ENCODE measurements at regions not wholly inside any gene's neighbourhood (a gene's known extent, or its start where the extent isn't known, plus 50 kb on each side); places are given as distances from the start of the nearest gene placed in this dataset.

DNA sequence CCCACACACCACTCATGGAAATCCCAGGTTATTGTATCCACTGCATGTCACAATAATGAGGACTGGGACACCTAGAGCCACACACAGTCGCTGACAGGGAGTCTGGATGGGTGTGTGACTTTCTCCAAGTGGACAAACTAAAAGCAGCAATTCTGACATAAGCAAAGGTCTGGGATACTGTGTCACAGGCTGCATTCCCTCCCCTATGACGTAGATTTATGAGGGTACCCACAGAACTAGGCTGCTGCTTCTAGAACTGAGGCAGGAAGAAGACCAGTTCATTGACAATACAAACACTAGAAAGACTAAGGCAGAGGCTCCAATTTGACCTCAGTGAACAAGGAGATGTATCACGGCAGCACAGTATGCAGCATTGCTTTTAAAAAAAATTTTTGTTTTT is 63.6 kb upstream of the TBCA start:
- peaks cover 37 to 47% of the 10 kb centered on the region in 2 donors for H3K27me3 ChIP-seq (ENCODE audit: control insufficient read depth in 1 of 2, insufficient read depth in 2 of 2, low read length in 2 of 2)

GRCh38 chr5:77832938-77833337 is 56.8 kb upstream of the TBCA start:
- peaks cover 3 to 19% of the 10 kb centered on the region in 2 donors for H3K27me3 ChIP-seq (ENCODE audit: control insufficient read depth in 1 of 2, insufficient read depth in 2 of 2, low read length in 2 of 2)
- no peaks in the 10 kb centered on the region for H3K4me1 ChIP-seq (ENCODE audit: control insufficient read depth in 1 of 2, insufficient read depth in 2 of 2, low read length in 2 of 2)
- no peak overlapping the region for H3K27ac ChIP-seq (ENCODE audit: low read depth, low read length)
- H3K9me3 ChIP-seq (ENCODE audit: control insufficient read depth in 1 of 2, low read length in 2 of 2), result no peaks in the 10 kb centered on the region
- no peak overlapping the region for H3K9ac ChIP-seq (ENCODE audit: low read depth in 1 of 2, low read length in 2 of 2)
- no peaks in the 10 kb centered on the region for H3K36me3 ChIP-seq (ENCODE audit: control insufficient read depth in 1 of 2, insufficient read depth in 2 of 2, low read length in 2 of 2)
- no peak overlapping the region for H3K4me3 ChIP-seq (ENCODE audit: low read depth in 1 of 2, low read length in 2 of 2)

More for the DNA sequence above, 63.6 kb upstream of the TBCA start:
- H3K9me3 ChIP-seq (ENCODE audit: control insufficient read depth in 1 of 2, low read length in 2 of 2), result no peaks in the 10 kb centered on the region
- no peak overlapping the region for H3K4me3 ChIP-seq (ENCODE audit: low read depth in 1 of 2, low read length in 2 of 2)
- no peak overlapping the region for H3K27ac ChIP-seq (ENCODE audit: low read depth, low read length)
- H3K9ac ChIP-seq (ENCODE audit: low read depth in 1 of 2, low read length in 2 of 2), result no peak overlapping the region
- H3K4me1 ChIP-seq (ENCODE audit: control insufficient read depth in 1 of 2, insufficient read depth in 2 of 2, low read length in 2 of 2), result peaks cover 6% of the 10 kb centered on the region in 2 donors
- no peaks in the 10 kb centered on the region for H3K36me3 ChIP-seq (ENCODE audit: control insufficient read depth in 1 of 2, insufficient read depth in 2 of 2, low read length in 2 of 2)

DNA sequence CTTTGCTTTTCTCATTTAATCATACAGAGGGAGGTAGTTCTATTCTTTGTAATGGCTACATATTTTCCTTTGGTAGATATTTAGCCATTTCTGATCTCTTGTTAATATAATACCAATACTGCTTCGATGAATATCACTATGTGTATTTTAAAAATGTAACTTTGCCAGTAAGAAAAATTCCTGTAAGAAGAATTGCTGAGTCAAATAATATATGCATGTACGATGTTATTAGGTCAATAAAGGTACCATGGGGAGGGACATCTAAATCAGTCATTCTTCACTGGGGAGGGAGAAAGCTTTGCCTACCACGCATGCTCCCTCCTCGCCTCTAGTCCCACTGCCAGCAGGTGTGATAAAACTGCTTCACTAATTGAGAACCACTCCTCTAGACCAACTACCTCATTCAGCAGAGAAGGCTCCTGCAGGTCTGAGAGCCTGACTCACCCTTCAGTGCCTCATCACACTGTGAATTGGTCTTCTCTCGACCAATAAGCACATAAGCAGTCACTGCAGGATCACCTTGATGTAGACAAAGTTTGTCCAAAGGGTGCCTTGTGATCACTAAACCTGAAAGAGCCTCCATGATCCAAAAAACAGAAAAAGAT is 56.1 kb upstream of the TBCA start:
- no peaks in the 10 kb centered on the region for H3K9me3 ChIP-seq (ENCODE audit: control insufficient read depth in 1 of 2, low read length in 2 of 2)
- H3K9ac ChIP-seq (ENCODE audit: low read depth in 1 of 2, low read length in 2 of 2), result no peak overlapping the region
- H3K27ac ChIP-seq (ENCODE audit: low read depth, low read length), result no peak overlapping the region
- H3K36me3 ChIP-seq (ENCODE audit: control insufficient read depth in 1 of 2, insufficient read depth in 2 of 2, low read length in 2 of 2), result no peaks in the 10 kb centered on the region
- H3K27me3 ChIP-seq (ENCODE audit: control insufficient read depth in 1 of 2, insufficient read depth in 2 of 2, low read length in 2 of 2), result peaks cover 3 to 19% of the 10 kb centered on the region in 2 donors
- H3K4me3 ChIP-seq (ENCODE audit: low read depth in 1 of 2, low read length in 2 of 2), result no peak overlapping the region
- H3K4me1 ChIP-seq (ENCODE audit: control insufficient read depth in 1 of 2, insufficient read depth in 2 of 2, low read length in 2 of 2), result no peaks in the 10 kb centered on the region

- no peaks in the 10 kb centered on the region for H3K4me1 ChIP-seq (ENCODE audit: control insufficient read depth in 1 of 2, insufficient read depth in 2 of 2, low read length in 2 of 2)
- H3K9me3 ChIP-seq (ENCODE audit: control insufficient read depth in 1 of 2, low read length in 2 of 2), result no peaks in the 10 kb centered on the region
- H3K4me3 ChIP-seq (ENCODE audit: low read depth in 1 of 2, low read length in 2 of 2), result no peak overlapping the region
- no peaks in the 10 kb centered on the region for H3K36me3 ChIP-seq (ENCODE audit: control insufficient read depth in 1 of 2, insufficient read depth in 2 of 2, low read length in 2 of 2)
- H3K27me3 ChIP-seq (ENCODE audit: control insufficient read depth in 1 of 2, insufficient read depth in 2 of 2, low read length in 2 of 2), result peaks cover 3 to 15% of the 10 kb centered on the region in 2 donors
- no peak overlapping the region for H3K9ac ChIP-seq (ENCODE audit: low read depth in 1 of 2, low read length in 2 of 2)
- H3K27ac ChIP-seq (ENCODE audit: low read depth, low read length), result no peak overlapping the region
These were observed 52.3 kb upstream of the TBCA start for GRCh38 chr5:77828445-77828844.

All from duodenal mucosa (tissue), 2 donors.